Activated naive CD4-positive, alpha-beta T cell (primary cell): ENCODE measurements at regions not wholly inside any gene's neighbourhood (a gene's known extent, or its start where the extent isn't known, plus 50 kb on each side); places are given as distances from the start of the nearest gene placed in this dataset.
"Not testable (repeated sequence)": the region's sequence is repeated elsewhere in the genome, so short reads cannot be mapped to it uniquely, and the experiment has no call there.

Experiments
- DNase-seq, 4 experiments: peaks; one replicate each; lab custom pipeline; 2025; lab: John Stamatoyannopoulos, UW

DNA sequence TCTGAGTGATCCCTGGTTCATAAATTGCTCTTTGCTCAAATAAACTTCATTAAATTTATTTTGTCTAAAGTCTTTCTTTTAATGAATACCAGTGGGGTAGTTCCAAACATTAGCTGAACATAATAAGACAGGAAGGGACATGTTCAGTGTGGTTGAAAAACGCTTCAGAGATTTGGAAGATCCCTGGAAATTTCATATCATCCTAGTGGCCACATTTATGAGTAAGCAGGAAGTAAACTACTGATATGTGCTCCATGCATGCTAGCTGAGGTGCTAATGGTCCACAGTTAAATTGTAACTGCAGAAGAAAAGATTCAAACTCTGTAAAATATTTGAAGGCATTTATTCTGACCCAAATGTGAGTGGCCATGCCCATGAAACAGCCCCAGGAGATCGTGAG is 1328.7 kb downstream of the ADGRL3 start:
- DNase-seq, result no peak

- no peak for DNase-seq
These were observed 1326.5 kb downstream of the ADGRL3 start for GRCh38 chr4:62526671-62527070.

DNA sequence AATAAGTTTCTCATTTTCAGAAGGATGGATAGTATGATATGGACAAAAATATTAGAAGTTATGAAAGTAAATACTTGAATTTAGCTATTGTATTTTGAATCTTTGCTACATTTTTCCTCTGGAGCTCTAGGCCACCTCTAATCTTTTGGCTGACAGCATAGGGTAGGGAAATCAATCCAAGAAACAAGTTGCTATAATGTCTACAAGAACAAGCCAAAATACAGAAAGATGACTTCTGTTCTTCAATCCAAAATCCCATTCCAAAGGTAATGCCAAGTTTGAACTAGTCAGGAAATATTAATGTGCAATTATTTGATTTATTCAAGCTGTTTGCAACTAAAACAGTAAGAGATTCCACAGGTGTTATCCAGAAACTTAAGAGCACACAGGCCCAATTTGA is 1323.1 kb downstream of the ADGRL3 start:
- no peak for DNase-seq

DNA sequence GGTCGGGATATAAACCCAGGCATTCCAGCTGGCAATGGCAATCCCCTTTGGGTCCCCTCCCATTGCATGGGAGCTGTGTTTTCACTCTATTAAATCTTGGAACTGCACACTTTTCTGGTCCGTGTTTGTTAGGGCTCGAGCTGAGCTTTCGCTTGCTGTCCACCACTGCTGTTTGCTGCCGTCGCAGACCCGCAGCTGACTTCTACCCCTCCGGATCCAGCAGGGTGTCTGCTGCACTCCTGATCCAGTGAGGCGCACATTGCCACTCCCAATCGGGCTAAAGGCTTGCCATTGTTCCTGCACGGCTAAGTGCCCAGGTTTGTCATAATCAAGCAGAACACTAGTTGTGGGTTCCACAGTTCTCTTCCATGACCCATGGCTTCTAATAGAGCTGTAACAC is 1322.1 kb downstream of the ADGRL3 start:
- DNase-seq, result peak in 1 of 4 experiments; percentile 1

- DNase-seq, result no peak
These were observed 1317.6 kb downstream of the ADGRL3 start for GRCh38 chr4:62517716-62518115.

DNA sequence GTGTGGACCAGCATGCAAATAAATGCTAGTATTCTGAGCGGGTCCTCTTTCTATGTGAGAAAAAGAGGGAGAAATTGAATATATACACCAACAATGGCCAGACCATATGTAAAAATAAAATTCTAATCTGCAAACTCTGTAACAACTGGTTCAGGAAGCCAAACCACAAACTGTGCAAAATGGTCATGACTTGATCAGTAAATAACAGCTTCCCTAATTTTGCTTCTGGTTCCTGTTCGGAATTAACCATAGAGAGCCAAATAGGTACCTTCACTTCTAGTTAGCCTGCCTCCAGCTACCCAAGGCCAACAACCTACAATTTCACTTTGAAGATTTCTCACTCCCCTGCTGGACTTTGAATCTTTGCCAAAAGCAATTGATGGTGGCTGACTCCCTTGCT is 1313.2 kb downstream of the ADGRL3 start:
- no peak for DNase-seq

GRCh38 chr4:62512271-62512670 is 1312.1 kb downstream of the ADGRL3 start:
- DNase-seq, result no peak

GRCh38 chr4:62510228-62510627 is 1310.1 kb downstream of the ADGRL3 start:
- no peak for DNase-seq

GRCh38 chr4:62500296-62500695 is 1300.2 kb downstream of the ADGRL3 start:
- DNase-seq, result no peak

DNA sequence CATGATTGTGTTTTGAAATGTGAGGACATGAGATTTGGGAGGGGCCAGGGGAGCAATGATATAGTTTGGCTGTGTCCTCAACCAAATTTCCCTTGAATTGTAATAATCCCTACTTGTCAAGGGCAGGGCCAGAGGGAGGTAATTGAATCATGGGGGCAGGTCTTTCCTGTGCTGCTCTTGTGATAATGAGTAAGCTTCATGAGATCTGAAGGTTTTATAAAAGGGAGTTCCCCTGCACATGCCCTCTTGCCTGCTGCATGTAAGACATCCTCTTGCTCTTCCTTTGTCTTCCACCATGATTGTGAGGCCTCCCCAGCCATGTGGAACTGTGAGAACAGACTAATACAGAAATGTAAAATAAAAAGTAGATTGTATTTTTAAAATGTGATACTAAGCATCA is 1294.9 kb downstream of the ADGRL3 start:
- no peak for DNase-seq

DNA sequence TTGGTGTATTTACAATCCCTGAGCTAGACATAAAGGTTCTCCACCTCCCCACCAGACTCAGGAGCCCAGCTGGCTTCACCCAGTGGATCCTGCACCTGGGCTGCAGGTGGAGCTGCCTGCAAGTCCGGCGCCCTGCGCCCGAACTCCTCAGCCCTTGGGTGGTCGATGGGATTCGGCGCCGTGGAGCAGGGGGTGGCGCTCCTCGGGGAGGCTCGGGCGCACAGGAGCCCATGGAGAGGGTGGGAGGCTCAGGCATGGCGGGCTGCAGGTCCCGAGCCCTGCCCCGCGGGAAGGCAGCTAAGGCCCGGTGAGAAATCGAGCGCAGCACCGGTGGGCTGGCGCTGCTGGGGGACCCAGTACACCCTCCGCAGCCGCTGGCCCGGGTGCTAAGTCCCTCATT is 1291.6 kb downstream of the ADGRL3 start:
- DNase-seq, result not testable (repeated sequence)

DNA sequence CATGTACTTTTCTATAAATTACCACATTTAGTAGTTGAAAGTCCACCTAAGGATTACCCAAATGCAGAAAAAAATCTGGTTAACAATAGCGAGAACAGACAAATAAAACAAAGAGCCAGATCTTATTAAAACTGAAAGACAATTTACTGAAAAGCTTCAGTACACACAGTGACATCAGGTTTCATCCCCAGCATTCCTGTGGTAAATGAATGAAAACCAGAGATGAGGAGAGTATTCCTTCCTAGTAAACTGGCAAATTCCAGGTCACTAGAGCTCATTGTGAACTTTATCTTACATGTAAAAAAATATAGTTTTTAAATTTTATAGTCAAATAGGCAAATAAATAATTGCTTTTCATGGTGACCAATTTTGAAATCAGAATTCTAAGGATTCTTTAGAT is 1290.5 kb downstream of the ADGRL3 start:
- no peak for DNase-seq

GRCh38 chr4:62487016-62487415 is 1286.9 kb downstream of the ADGRL3 start:
- DNase-seq, result no peak

- no peak for DNase-seq
These were observed 1284.2 kb downstream of the ADGRL3 start for GRCh38 chr4:62484357-62484756.

- DNase-seq, result no peak
These were observed 1282.2 kb downstream of the ADGRL3 start for GRCh38 chr4:62482355-62482754.

DNA sequence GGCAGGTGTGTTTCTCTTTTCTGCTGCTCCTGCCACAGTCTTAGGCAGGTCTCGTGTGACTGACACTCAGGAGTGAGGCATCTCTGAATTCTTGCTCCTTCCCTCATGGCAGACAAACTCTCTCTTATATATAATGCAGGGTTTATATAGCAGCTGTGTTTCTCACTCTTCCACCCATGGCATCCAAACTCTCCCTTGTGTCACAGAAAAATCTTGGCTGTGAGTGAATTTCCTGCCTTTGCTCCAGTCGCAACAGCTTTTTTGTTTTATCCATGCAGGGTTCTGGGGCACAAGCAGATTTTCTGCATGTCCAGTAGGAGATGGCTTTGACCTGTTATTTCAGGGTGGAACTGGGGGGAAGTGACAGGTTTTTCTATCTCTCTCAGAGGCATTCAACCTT is 1275.5 kb downstream of the ADGRL3 start:
- DNase-seq, result no peak

- DNase-seq, result no peak
These were observed 1274.7 kb downstream of the ADGRL3 start for GRCh38 chr4:62474802-62475201.

GRCh38 chr4:62471021-62471420 is 1270.9 kb downstream of the ADGRL3 start:
- DNase-seq, result no peak

GRCh38 chr4:62470421-62470983 is 1270.4 kb downstream of the ADGRL3 start:
- no peak for DNase-seq

DNA sequence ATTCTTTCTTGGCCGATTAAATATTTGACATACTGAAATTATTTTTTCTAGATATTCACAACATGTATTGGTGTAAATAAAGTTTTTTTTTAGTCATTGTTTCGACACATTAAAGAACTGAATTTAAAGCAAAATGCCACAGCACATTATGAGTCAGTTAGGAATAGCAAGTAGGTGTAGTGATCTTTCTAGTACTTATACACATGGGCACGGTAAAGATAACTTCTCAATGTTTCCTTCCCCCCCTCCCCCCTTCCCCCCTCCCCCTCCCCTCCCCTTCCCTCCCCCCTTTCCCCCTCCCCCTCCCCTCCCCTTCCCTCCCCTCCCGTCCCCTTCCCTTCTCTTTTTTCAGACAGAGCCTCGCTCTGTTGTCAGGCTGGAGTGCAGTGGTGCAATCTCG is 1269.9 kb downstream of the ADGRL3 start:
- no peak for DNase-seq

DNA sequence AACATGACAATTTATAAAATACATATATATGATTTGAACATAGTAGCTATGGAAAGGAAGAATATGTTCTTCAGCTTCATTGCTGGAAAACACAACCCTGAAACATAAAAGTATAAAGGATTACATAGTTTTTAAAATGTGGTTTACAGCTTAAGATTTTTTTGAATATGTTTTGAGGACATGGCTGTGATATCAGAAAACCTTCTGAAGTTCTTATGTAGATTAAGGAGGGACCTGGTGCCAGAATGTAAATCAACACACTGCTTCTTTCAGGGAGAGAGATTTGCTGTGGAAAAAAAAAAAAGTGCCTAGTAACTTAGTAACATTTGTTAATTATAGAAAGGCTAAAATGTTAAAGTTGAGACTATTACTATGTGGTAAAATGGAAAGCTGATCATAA is 1261.8 kb downstream of the ADGRL3 start:
- no peak for DNase-seq

DNA sequence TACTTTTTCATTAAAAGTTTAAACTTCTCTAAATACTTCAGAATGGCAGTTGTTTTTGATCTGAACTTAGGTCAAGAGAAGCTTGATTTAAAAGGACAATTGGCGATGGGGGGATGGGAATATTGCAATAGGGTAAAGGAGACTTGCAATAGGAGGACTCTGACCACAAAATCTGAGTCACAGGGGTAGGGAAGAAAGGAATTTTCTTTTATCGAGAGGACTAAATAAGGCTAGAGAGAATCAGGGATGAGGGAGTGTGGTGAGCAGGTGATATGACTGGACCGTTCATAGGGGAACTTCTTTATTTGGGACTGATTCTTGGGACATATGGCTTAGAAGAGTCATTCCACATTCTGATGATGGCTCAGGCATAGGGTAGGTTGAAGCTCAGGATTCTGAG is 1260.2 kb downstream of the ADGRL3 start:
- DNase-seq, result no peak

- no peak for DNase-seq
These were observed 1257.2 kb downstream of the ADGRL3 start for GRCh38 chr4:62457356-62457755.

GRCh38 chr4:62455871-62456270 is 1255.7 kb downstream of the ADGRL3 start:
- no peak for DNase-seq

DNA sequence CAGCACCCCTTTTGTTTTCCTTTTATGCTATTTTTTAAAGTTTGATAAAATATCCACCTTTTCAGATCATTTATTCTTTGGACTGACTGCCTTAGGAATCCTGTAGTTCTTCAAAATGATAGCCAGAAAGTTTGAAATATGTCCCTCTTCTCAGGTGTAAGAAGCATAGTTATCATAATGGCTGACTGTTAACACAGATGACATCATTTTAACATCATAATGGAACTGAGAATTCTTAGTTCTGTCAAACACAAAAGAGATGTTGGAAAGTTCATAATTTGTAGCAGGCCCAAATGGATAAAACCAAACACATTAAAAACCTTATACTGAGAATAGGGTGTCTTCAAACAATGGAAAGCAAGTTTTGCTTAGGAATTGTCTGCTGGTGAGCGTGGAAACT is 1254.4 kb downstream of the ADGRL3 start:
- DNase-seq, result no peak
